ENCODE measurements at regions not wholly inside any gene's neighbourhood (a gene's known extent, or its start where the extent isn't known, plus 50 kb on each side); places are given as distances from the start of the nearest gene placed in this dataset.

GRCh38 chr6:166032366-166033200 lies 135.1 kb downstream of the TBXT start:
- peak; percentile 57 for ATAC-seq
- no peak overlapping the region for H3K4me3 Mint-ChIP-seq
- H3K27ac Mint-ChIP-seq: no peak overlapping the region
- DNase-seq (ENCODE audit: low spot score in 2 of 2): no peak
- H3K4me1 Mint-ChIP-seq: no peaks in the 10 kb centered on the region
- no peaks in the 10 kb centered on the region for H3K9me3 Mint-ChIP-seq
- no peaks in the 10 kb centered on the region for H3K36me3 Mint-ChIP-seq

DNA sequence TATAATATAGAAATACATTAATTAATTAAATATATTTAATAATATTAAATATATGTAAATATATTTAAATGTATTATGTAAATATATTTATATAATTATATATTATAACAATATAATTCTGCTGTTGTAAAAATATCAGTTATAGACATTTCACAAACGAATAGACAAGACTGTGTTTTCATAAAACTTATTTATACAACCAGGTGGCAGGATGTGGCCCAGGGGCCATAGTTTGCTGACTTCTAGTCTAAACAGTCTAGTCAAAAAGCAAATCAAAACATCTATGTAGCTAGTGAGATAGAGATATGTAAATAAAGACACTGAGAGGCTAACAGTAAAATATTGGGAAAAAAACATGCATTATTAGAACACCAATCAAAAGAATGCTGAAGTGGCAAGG lies 136.4 kb downstream of the TBXT start:
- Mint-ChIP-seq H3K27ac (no peak overlapping the region), H3K9me3 (no peaks in the 10 kb centered on the region), H3K4me3 (no peak overlapping the region), H3K4me1 (no peaks in the 10 kb centered on the region), H3K36me3 (no peaks in the 10 kb centered on the region)
- ATAC-seq: no peak
- DNase-seq (ENCODE audit: low spot score in 2 of 2): no peak

DNA sequence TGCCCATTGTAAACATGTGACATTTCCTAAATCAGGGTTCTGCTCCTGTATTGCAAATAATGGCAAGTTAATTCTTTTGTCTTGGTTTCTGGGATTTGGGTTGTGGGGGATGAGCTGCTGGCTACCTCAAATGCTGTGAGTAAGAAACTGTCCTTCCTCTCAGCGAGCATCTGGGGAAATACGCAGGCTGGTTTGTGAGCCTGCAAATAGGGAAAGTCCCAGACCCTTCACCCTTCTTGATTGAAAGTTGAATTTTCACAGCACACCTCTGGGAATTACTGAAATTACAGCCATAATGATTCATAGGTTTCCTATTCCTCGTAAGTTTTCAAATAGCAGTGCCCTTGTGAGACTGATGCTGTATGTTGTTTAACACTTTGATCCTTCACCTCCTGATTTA lies 138.1 kb downstream of the TBXT start:
- H3K4me3 Mint-ChIP-seq: no peak overlapping the region
- peak; percentile 48 for ATAC-seq
- no peak for DNase-seq (ENCODE audit: low spot score in 2 of 2)
- no peak overlapping the region for H3K27ac Mint-ChIP-seq
- no peaks in the 10 kb centered on the region for H3K9me3 Mint-ChIP-seq
- H3K4me1 Mint-ChIP-seq: no peaks in the 10 kb centered on the region
- H3K36me3 Mint-ChIP-seq: no peaks in the 10 kb centered on the region

DNA sequence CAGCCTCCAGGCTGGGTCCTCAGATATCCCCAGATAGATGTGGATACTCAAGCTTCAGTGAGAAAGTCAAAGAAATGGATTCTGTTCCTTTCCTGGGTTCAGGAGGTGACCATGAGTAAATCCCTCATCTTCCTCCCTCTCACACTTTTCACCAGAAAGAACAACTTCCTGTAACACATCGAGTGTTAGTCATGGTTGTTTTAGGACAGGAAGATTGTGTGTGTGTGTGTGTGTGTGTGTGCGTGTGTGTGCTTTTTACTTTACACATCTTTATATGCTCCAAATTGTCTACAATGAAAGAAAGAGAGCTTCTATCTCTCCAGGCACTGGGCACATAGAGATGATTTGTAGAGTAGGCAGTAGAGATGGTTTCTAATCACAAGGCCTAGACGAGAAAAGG lies 139.9 kb downstream of the TBXT start:
- no peaks in the 10 kb centered on the region for H3K4me1 Mint-ChIP-seq
- no peaks in the 10 kb centered on the region for H3K36me3 Mint-ChIP-seq
- no peak for DNase-seq (ENCODE audit: low spot score in 2 of 2)
- no peak for ATAC-seq
- H3K27ac Mint-ChIP-seq: no peak overlapping the region
- no peaks in the 10 kb centered on the region for H3K9me3 Mint-ChIP-seq
- no peak overlapping the region for H3K4me3 Mint-ChIP-seq

- ATAC-seq (peak; percentile 3), DNase-seq (ENCODE audit: low spot score in 2 of 2) (no peak)
- no peak overlapping the region for H3K4me3 Mint-ChIP-seq
- no peaks in the 10 kb centered on the region for H3K9me3 Mint-ChIP-seq
- no peaks in the 10 kb centered on the region for H3K4me1 Mint-ChIP-seq
- H3K36me3 Mint-ChIP-seq: no peaks in the 10 kb centered on the region
- H3K27ac Mint-ChIP-seq: no peak overlapping the region
These were observed 141.0 kb downstream of the TBXT start for GRCh38 chr6:166026586-166027126.

DNA sequence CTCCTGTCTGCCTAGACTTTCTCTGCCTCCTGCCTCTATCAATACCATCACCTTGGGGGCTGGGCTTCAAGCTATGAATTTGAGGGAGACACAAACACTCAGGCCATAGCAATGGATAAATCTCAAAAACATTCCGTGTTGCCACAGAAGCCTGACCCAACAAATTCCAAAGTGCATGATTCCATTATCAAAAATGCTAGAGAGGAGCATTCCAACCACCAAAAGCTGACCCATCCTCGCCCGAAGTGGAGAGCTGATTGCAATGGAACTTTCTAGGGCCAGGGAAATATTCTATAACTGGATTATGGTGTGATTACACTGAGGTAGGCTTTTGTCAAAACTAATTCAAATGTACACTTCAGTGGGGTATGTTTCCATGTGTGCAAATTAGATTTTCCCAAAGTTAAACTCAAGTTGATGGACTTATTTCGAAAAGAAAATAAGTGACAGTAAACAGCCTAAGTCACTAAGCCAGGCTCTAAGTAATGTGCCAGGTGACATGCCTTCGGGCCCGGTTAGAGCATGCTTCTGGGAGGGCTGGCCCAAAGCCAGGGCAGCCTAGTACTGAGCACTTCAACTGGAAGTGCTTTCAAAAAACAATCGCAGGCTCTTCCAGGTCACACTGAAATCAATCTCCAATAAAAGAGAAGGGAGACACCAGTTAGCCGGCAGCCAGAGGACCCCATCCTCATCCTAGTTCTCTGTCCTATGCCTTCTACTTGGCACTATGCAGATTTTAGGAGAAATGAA lies 142.3 kb downstream of the TBXT start:
- H3K36me3 Mint-ChIP-seq: no peaks in the 10 kb centered on the region
- no peak overlapping the region for H3K4me3 Mint-ChIP-seq
- no peaks in the 10 kb centered on the region for H3K4me1 Mint-ChIP-seq
- DNase-seq (ENCODE audit: low spot score in 2 of 2): no peak
- no peak overlapping the region for H3K27ac Mint-ChIP-seq
- ATAC-seq: no peak
- no peaks in the 10 kb centered on the region for H3K9me3 Mint-ChIP-seq

- Mint-ChIP-seq H3K36me3 (no peaks in the 10 kb centered on the region), H3K4me3 (no peak overlapping the region), H3K9me3 (no peaks in the 10 kb centered on the region), H3K4me1 (no peaks in the 10 kb centered on the region), H3K27ac (no peak overlapping the region)
- no peak for DNase-seq (ENCODE audit: low spot score in 2 of 2)
- peak; percentile 36 for ATAC-seq
These were observed 143.4 kb downstream of the TBXT start for GRCh38 chr6:166024252-166024651.

DNA sequence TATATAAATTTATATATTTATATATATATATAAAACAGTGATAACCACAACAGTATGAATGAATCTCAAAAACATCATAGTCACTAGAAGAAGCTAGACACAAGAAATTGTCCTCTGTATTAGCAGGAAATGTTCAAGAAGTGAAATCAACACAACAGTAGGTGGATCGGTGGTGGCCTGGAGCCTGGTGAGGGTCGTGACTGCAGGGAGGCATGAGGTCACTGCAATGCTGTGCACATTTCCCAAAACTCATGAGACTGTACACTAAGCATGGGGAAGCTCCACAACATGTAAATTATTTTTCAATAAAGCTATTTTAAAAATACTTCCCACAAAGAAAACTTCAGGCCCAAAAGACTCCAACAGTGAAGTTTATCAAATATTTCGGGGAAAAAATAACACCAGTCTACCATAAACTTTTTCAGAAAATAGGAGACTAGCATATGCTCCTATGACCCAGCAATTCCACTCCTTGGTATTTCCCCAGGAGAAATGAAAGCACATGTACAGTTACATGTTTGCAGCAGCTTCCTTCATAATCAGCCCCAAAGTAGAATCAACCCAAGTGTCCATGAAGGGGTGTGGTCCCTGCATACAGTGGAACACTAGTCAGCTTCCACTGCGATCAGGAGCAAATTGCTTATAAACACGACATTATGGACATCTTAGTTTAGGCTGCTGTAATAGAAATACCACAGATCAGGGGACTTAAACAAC lies 144.2 kb downstream of the TBXT start:
- H3K36me3 Mint-ChIP-seq: no peaks in the 10 kb centered on the region
- no peak for ATAC-seq

DNA sequence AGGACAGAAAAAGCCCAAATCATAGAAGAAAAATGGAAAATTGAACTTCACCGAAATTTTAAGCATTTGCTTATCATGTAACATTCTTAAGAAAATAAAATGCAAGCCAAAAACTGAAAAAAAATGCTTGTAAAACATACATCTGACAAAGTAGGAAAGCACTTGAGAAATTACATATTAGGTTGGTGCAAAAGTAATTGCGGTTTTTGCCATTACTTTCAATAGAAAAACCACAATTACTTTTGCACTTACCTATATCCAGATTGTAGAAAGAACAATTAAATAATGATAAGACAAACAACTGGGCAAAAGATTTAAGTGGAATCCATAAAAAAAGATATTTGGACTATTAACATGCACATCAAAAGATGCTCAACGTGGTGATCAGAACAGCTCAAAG lies 146.2 kb downstream of the TBXT start:
- H3K4me1 Mint-ChIP-seq: no peaks in the 10 kb centered on the region
- no peak overlapping the region for H3K4me3 Mint-ChIP-seq
- peaks cover 12% of the 10 kb centered on the region for H3K9me3 Mint-ChIP-seq

More for the DNA sequence above, 144.2 kb downstream of the TBXT start:
- H3K9me3 Mint-ChIP-seq: no peaks in the 10 kb centered on the region
- no peaks in the 10 kb centered on the region for H3K4me1 Mint-ChIP-seq
- no peak for DNase-seq (ENCODE audit: low spot score in 2 of 2)
- no peak overlapping the region for H3K4me3 Mint-ChIP-seq
- no peak overlapping the region for H3K27ac Mint-ChIP-seq

GRCh38 chr6:166019214-166019613 lies 148.4 kb downstream of the TBXT start:
- ATAC-seq: no peak
- Mint-ChIP-seq H3K9me3 (peaks cover 24% of the 10 kb centered on the region), H3K4me3 (no peak overlapping the region), H3K36me3 (no peaks in the 10 kb centered on the region), H3K27ac (no peak overlapping the region), H3K4me1 (no peaks in the 10 kb centered on the region)
- no peak for DNase-seq (ENCODE audit: low spot score in 2 of 2)

More for the DNA sequence above, 146.2 kb downstream of the TBXT start:
- no peak for ATAC-seq
- Mint-ChIP-seq H3K36me3 (no peaks in the 10 kb centered on the region), H3K27ac (no peak overlapping the region)
- no peak for DNase-seq (ENCODE audit: low spot score in 2 of 2)

- Mint-ChIP-seq H3K27ac (no peak overlapping the region), H3K4me1 (no peaks in the 10 kb centered on the region), H3K9me3 (peaks cover 24% of the 10 kb centered on the region), H3K36me3 (no peaks in the 10 kb centered on the region), H3K4me3 (no peak overlapping the region)
- DNase-seq (ENCODE audit: low spot score in 2 of 2) (no peak), ATAC-seq (no peak)
These were observed 150.5 kb downstream of the TBXT start for GRCh38 chr6:166017032-166017635.

DNA sequence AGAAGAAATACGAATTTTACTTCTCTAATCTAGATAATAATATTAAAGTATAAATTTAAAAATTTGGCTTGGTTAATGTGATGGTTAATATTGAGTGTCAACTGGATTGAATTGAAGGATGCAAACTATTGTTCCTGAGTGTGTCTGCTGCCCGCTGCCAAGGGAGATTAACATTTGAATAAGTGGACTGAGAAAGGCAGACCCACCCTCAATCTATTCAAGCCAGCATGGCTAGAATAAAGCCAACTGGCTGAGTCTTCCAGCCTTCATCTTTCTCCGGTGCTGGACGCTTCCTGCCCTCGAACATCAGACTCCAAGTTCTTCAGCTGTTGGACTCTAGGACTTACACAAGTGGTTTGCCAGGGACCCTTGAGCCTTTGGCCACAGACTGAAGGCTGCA lies 152.7 kb downstream of the TBXT start:
- H3K27ac Mint-ChIP-seq: no peak overlapping the region
- peaks cover 24% of the 10 kb centered on the region for H3K9me3 Mint-ChIP-seq
- H3K36me3 Mint-ChIP-seq: no peaks in the 10 kb centered on the region
- no peaks in the 10 kb centered on the region for H3K4me1 Mint-ChIP-seq
- DNase-seq (ENCODE audit: low spot score in 2 of 2) (no peak), ATAC-seq (no peak)
- H3K4me3 Mint-ChIP-seq: no peak overlapping the region

- DNase-seq (ENCODE audit: low spot score in 2 of 2): no peak
- ATAC-seq: no peak
- no peak overlapping the region for H3K4me3 Mint-ChIP-seq
- peaks cover 5% of the 10 kb centered on the region for H3K4me1 Mint-ChIP-seq
- H3K36me3 Mint-ChIP-seq: no peaks in the 10 kb centered on the region
- H3K9me3 Mint-ChIP-seq: peaks cover 3% of the 10 kb centered on the region
- H3K27ac Mint-ChIP-seq: no peak overlapping the region
These were observed 157.3 kb downstream of the TBXT start for GRCh38 chr6:166010136-166010960.

GRCh38 chr6:166009385-166010031 lies 158.1 kb downstream of the TBXT start:
- DNase-seq (ENCODE audit: low spot score in 2 of 2): no peak
- Mint-ChIP-seq H3K36me3 (no peaks in the 10 kb centered on the region), H3K4me1 (peaks cover 5% of the 10 kb centered on the region), H3K4me3 (no peak overlapping the region), H3K9me3 (no peaks in the 10 kb centered on the region), H3K27ac (no peak overlapping the region)
- ATAC-seq: no peak

Data from stimulated activated effector memory CD8-positive, alpha-beta T cell treated with anti-CD3 and anti-CD28 coated beads, Interleukin-12 subunit alpha, Interleukin-12 subunit beta, amount 100 ng/mL, for 72 hours (primary cell).